HEK293 (cell line): ENCODE measurements at regions not wholly inside any gene's neighbourhood (a gene's known extent, or its start where the extent isn't known, plus 50 kb on each side); places are given as distances from the start of the nearest gene placed in this dataset.

Experiments used
- CTCF ChIA-PET: fragments of 350-600 bp; formaldehyde crosslinking; extraction: SDS; loops from one replicate; lab custom pipeline; 2021; ENCODE audit warnings: antibody characterized with exemption; lab: Yijun Ruan, JAX
- POLR2A ChIA-PET: fragments of 300-600 bp; formaldehyde crosslinking; extraction: SDS; loops from one replicate; lab custom pipeline; 2020; ENCODE audit warnings: antibody characterized with exemption, inconsistent platforms; lab: Yijun Ruan, JAX
- H3K27ac ChIP-seq: fragments of 200-500 bp; sonication (Bioruptor generic); 2 replicates; pipeline ENCODE4 v1.5.1; 2014; ENCODE audit warnings: low read depth, low read length, control low read depth, inconsistent platforms; ENCODE audit errors: extremely low read depth
- H3K36me3 ChIP-seq, 2 experiments: fragments of 200-500 bp in 1 of 2; sonication (Bioruptor generic) in 1 of 2; 1 replicate in 1 of 2; 2 replicates in 1 of 2; pipeline ENCODE4 v1.5.1; 2014 to 2017; ENCODE audit warnings: inconsistent platforms in 2 of 2, low read length in 2 of 2; ENCODE audit not compliant: control insufficient read depth in 2 of 2, insufficient read depth in 1 of 2
- H3K4me1 ChIP-seq: fragments of 200-500 bp; sonication (Bioruptor generic); 2 replicates; pipeline ENCODE4 v1.5.1; 2014; ENCODE audit warnings: mild to moderate bottlenecking, low read length, inconsistent platforms; ENCODE audit not compliant: control insufficient read depth, insufficient read depth
- H3K4me3 ChIP-seq: 2 replicates; pipeline ENCODE4 v1.5.1; 2011; ENCODE audit warnings: low read depth, mild to moderate bottlenecking, control low read depth, low read length, moderate library complexity
- H3K9me3 ChIP-seq: fragments of 200-500 bp; sonication (Bioruptor generic); 2 replicates; pipeline ENCODE4 v1.5.1; 2014; ENCODE audit warnings: low read depth, low read length, inconsistent platforms; ENCODE audit not compliant: control insufficient read depth, insufficient read depth
- ATF2 ChIP-seq: fragments of 450-650 bp; formaldehyde crosslinking; IDR thresholded peaks from 2 replicates; pipeline ENCODE4 v1.5.1; 2016; ENCODE audit warnings: missing biosample characterization, missing genetic modification characterization, low read depth
- BCL11B ChIP-seq: fragments of 450-650 bp; formaldehyde crosslinking; IDR thresholded peaks from 2 replicates; pipeline ENCODE4 v1.5.1; 2016; ENCODE audit warnings: low read depth, missing biosample characterization, missing genetic modification characterization
- CTCF ChIP-seq: fragments of 450-650 bp; formaldehyde crosslinking; IDR thresholded peaks from 2 replicates; pipeline ENCODE4 v1.5.1; 2016; ENCODE audit warnings: missing biosample characterization, missing genetic modification characterization
- SCRT2 ChIP-seq: fragments of 450-650 bp; formaldehyde crosslinking; IDR thresholded peaks from 2 replicates; pipeline ENCODE4 v1.5.1; 2016; ENCODE audit warnings: missing biosample characterization, missing genetic modification characterization
- ZBTB17 ChIP-seq: fragments of 450-650 bp; formaldehyde crosslinking; IDR thresholded peaks from 2 replicates; pipeline ENCODE4 v1.5.1; 2016; ENCODE audit warnings: missing biosample characterization, missing genetic modification characterization
- ZBTB26 ChIP-seq: fragments of 450-650 bp; formaldehyde crosslinking; optimal IDR thresholded peaks from 2 replicates; pipeline ENCODE3; 2016; ENCODE audit warnings: missing biosample characterization, mild to moderate bottlenecking, missing genetic modification characterization
- ZBTB8A ChIP-seq: fragments of 450-650 bp; formaldehyde crosslinking; IDR thresholded peaks from 2 replicates; pipeline ENCODE4 v1.5.1; 2016; ENCODE audit warnings: missing biosample characterization, missing genetic modification characterization
- ZEB2 ChIP-seq: fragments of 450-650 bp; formaldehyde crosslinking; IDR thresholded peaks from 2 replicates; pipeline ENCODE4 v1.5.1; 2016; ENCODE audit warnings: missing biosample characterization, missing genetic modification characterization
- ZFP3 ChIP-seq: fragments of 450-650 bp; formaldehyde crosslinking; IDR thresholded peaks from 2 replicates; pipeline ENCODE4 v1.5.1; 2016; ENCODE audit warnings: low read depth, missing biosample characterization, missing genetic modification characterization
- ZFP37 ChIP-seq: fragments of 450-650 bp; formaldehyde crosslinking; IDR thresholded peaks from 2 replicates; pipeline ENCODE4 v1.5.1; 2016; ENCODE audit warnings: missing biosample characterization, missing genetic modification characterization
- ZNF19 ChIP-seq: fragments of 450-650 bp; formaldehyde crosslinking; IDR thresholded peaks from 2 replicates; pipeline ENCODE4; 2016; ENCODE audit warnings: missing biosample characterization, missing genetic modification characterization, low read depth
- ZNF221 ChIP-seq: fragments of 450-650 bp; formaldehyde crosslinking; IDR thresholded peaks from 2 replicates; pipeline ENCODE4 v1.5.1; 2017; ENCODE audit warnings: missing biosample characterization, missing genetic modification characterization, borderline replicate concordance
- ZNF335 ChIP-seq: fragments of 450-650 bp; formaldehyde crosslinking; conservative IDR thresholded peaks from 2 replicates; pipeline ENCODE4 v1.5.1; 2016; ENCODE audit warnings: missing biosample characterization, missing genetic modification characterization
- ZNF341 ChIP-seq: fragments of 450-650 bp; formaldehyde crosslinking; IDR thresholded peaks from 2 replicates; pipeline ENCODE4; 2016; ENCODE audit warnings: low read depth, missing biosample characterization, missing genetic modification characterization
- ZNF423 ChIP-seq: fragments of 450-650 bp; formaldehyde crosslinking; IDR thresholded peaks from 2 replicates; pipeline ENCODE4 v1.5.1; 2016; ENCODE audit warnings: missing biosample characterization, missing genetic modification characterization
- ZNF426 ChIP-seq: fragments of 450-650 bp; formaldehyde crosslinking; IDR thresholded peaks from 2 replicates; pipeline ENCODE4 v1.5.1; 2017; ENCODE audit warnings: missing biosample characterization, missing genetic modification characterization, mild to moderate bottlenecking, inconsistent platforms, moderate library complexity
- ZNF510 ChIP-seq: fragments of 450-650 bp; formaldehyde crosslinking; IDR thresholded peaks from 2 replicates; pipeline ENCODE4 v1.5.1; 2018; ENCODE audit warnings: mild to moderate bottlenecking, missing genetic modification characterization, missing biosample characterization; ENCODE audit not compliant: insufficient replicate concordance
- ZNF580 ChIP-seq: fragments of 450-650 bp; formaldehyde crosslinking; IDR thresholded peaks from 2 replicates; pipeline ENCODE4 v1.5.1; 2016; ENCODE audit warnings: missing biosample characterization, missing genetic modification characterization
- ZNF600 ChIP-seq: fragments of 450-650 bp; formaldehyde crosslinking; IDR thresholded peaks from 2 replicates; pipeline ENCODE4 v1.5.1; 2016; ENCODE audit warnings: missing biosample characterization, missing genetic modification characterization
- ZNF621 ChIP-seq: fragments of 450-650 bp; formaldehyde crosslinking; IDR thresholded peaks from 2 replicates; pipeline ENCODE4 v1.5.1; 2017; ENCODE audit warnings: missing biosample characterization, missing genetic modification characterization
- ZNF623 ChIP-seq: fragments of 450-650 bp; formaldehyde crosslinking; IDR thresholded peaks from 2 replicates; pipeline ENCODE4 v1.5.1; 2016; ENCODE audit warnings: missing biosample characterization, missing genetic modification characterization
- ZNF645 ChIP-seq: fragments of 450-650 bp; formaldehyde crosslinking; IDR thresholded peaks from 2 replicates; pipeline ENCODE4; 2016; ENCODE audit warnings: missing biosample characterization, missing genetic modification characterization
- ZNF654 ChIP-seq: fragments of 450-650 bp; formaldehyde crosslinking; IDR thresholded peaks from 2 replicates; pipeline ENCODE4 v1.5.1; 2016; ENCODE audit warnings: low read depth, missing biosample characterization, missing genetic modification characterization
- ZNF707 ChIP-seq: fragments of 450-650 bp; formaldehyde crosslinking; IDR thresholded peaks from 2 replicates; pipeline ENCODE4 v1.5.1; 2016; ENCODE audit warnings: missing biosample characterization, missing genetic modification characterization
- ZNF76 ChIP-seq: fragments of 450-650 bp; formaldehyde crosslinking; IDR thresholded peaks from 2 replicates; pipeline ENCODE4; 2016; ENCODE audit warnings: low read depth, missing biosample characterization, missing genetic modification characterization, borderline replicate concordance
- ZNF776 ChIP-seq: fragments of 450-650 bp; formaldehyde crosslinking; IDR thresholded peaks from 2 replicates; pipeline ENCODE4 v1.5.0; 2017; ENCODE audit warnings: missing biosample characterization, missing genetic modification characterization, borderline replicate concordance
- ZNF843 ChIP-seq: fragments of 450-650 bp; formaldehyde crosslinking; IDR thresholded peaks from 2 replicates; pipeline ENCODE4 v1.5.1; 2016; ENCODE audit warnings: missing biosample characterization, missing genetic modification characterization
- ZXDB ChIP-seq: fragments of 450-650 bp; formaldehyde crosslinking; IDR thresholded peaks from 2 replicates; pipeline ENCODE4 v1.5.1; 2016; ENCODE audit warnings: missing biosample characterization, missing genetic modification characterization

GRCh38 chr13:63041640-63042414 is 1626.2 kb upstream of the PCDH20 start (continued):
- TF ChIP-seq ATF2 (tag by site-specific recombination) (no peak), ZNF76 (tag by site-specific recombination) (no peak), ZNF510 (no peak), ZEB2 (tag by site-specific recombination) (no peak)
- TF ChIP-seq, all 188 proteins: peak for 0

GRCh38 chr13:63026285-63026797 is 1610.7 kb upstream of the PCDH20 start:
- ChIA-PET CTCF (no interaction called here), POLR2A (no interaction called here)
- H3K36me3 ChIP-seq = no peaks in the 10 kb centered on the region
- H3K4me1 ChIP-seq = no peaks in the 10 kb centered on the region
- H3K9me3 ChIP-seq = no peaks in the 10 kb centered on the region
- TF ChIP-seq ZNF707 (tag by site-specific recombination) = no peak
- TF ChIP-seq BCL11B (tag by site-specific recombination) = no peak
- no peak for TF ChIP-seq ZNF341 (tag by site-specific recombination)
- TF ChIP-seq ZNF645 = no peak
- TF ChIP-seq ZNF621 (tag by site-specific recombination) = no peak
- TF ChIP-seq ZXDB (tag by site-specific recombination) = no peak
- no peak for TF ChIP-seq ZNF423
- no peak for TF ChIP-seq ZNF426
- TF ChIP-seq ZBTB8A (tag by site-specific recombination) = no peak
- TF ChIP-seq, all 188 proteins: peak for 0
- no peak overlapping the region for H3K4me3 ChIP-seq
- H3K27ac ChIP-seq = no peak overlapping the region

GRCh38 chr13:63025741-63026140 is 1610.1 kb upstream of the PCDH20 start:
- H3K4me1 ChIP-seq = no peaks in the 10 kb centered on the region
- H3K27ac ChIP-seq = no peak overlapping the region
- POLR2A ChIA-PET = no interaction called here
- TF ChIP-seq ZNF707 (tag by site-specific recombination) (no peak), ZNF19 (tag by site-specific recombination) (no peak), ZNF654 (tag by site-specific recombination) (no peak), ZNF426 (no peak), ZNF623 (tag by site-specific recombination) (no peak), ZNF335 (no peak), ZFP37 (no peak), ZNF221 (tag by site-specific recombination) (no peak), ZNF843 (tag by site-specific recombination) (no peak), ZFP3 (tag by site-specific recombination) (no peak), CTCF (tag by site-specific recombination) (no peak), SCRT2 (tag by site-specific recombination) (no peak), ZNF600 (tag by site-specific recombination) (no peak), ZNF776 (tag by site-specific recombination) (no peak), ZBTB17 (tag by site-specific recombination) (no peak), ZBTB26 (no peak), ZNF580 (tag by site-specific recombination) (no peak)

More at GRCh38 chr13:63025741-63026140, 1610.1 kb upstream of the PCDH20 start:
- CTCF ChIA-PET = no interaction called here
- Histone ChIP-seq H3K9me3 (no peaks in the 10 kb centered on the region), H3K36me3 (no peaks in the 10 kb centered on the region), H3K4me3 (no peak overlapping the region)
